GM21825 (cell line): ENCODE measurements at regions not wholly inside any gene's neighbourhood (a gene's known extent, or its start where the extent isn't known, plus 50 kb on each side); places are given as distances from the start of the nearest gene placed in this dataset.

Experiments
- ATAC-seq: cut with Tn5 transposase; IDR thresholded peaks from one replicate; pipeline ENCODE4 v1.9.1; 2021; ENCODE audit warnings: mild to moderate bottlenecking, moderate library complexity; ENCODE audit not compliant: unreplicated experiment

- ATAC-seq = no peak
Observed at GRCh38 chr1:56320464-56321149, 258.8 kb downstream of the PLPP3 start.

- no peak for ATAC-seq
Observed at GRCh38 chr1:56317722-56318121, 261.6 kb downstream of the PLPP3 start.

GRCh38 chr1:56315293-56315942 lies 263.9 kb downstream of the PLPP3 start:
- no peak for ATAC-seq

GRCh38 chr1:56313560-56313959 lies 265.8 kb downstream of the PLPP3 start:
- no peak for ATAC-seq

GRCh38 chr1:56311766-56312165 lies 267.6 kb downstream of the PLPP3 start:
- no peak for ATAC-seq

GRCh38 chr1:56310945-56311344 lies 268.4 kb downstream of the PLPP3 start:
- no peak for ATAC-seq

- no peak for ATAC-seq
Observed at GRCh38 chr1:56309065-56309464, 270.3 kb downstream of the PLPP3 start.

- no peak for ATAC-seq
Observed at GRCh38 chr1:56304975-56305374, 274.4 kb downstream of the PLPP3 start.

GRCh38 chr1:56303805-56304204 lies 275.6 kb downstream of the PLPP3 start:
- ATAC-seq = no peak

- ATAC-seq = no peak
Observed at GRCh38 chr1:56302878-56303277, 276.5 kb downstream of the PLPP3 start.

- no peak for ATAC-seq
Observed at GRCh38 chr1:56301791-56302190, 277.6 kb downstream of the PLPP3 start.

GRCh38 chr1:56300836-56301235 lies 278.5 kb downstream of the PLPP3 start:
- ATAC-seq = no peak

GRCh38 chr1:56298866-56299265 lies 280.5 kb downstream of the PLPP3 start:
- no peak for ATAC-seq

- ATAC-seq = no peak
Observed at GRCh38 chr1:56297904-56298303, 281.5 kb downstream of the PLPP3 start.

- ATAC-seq = no peak
Observed at GRCh38 chr1:56297208-56297607, 282.2 kb downstream of the PLPP3 start.

GRCh38 chr1:56295949-56296929 lies 283.1 kb downstream of the PLPP3 start:
- ATAC-seq = no peak

GRCh38 chr1:56291374-56291919 lies 287.9 kb downstream of the PLPP3 start:
- ATAC-seq = no peak

- ATAC-seq = no peak
Observed at GRCh38 chr1:56289260-56289659, 290.1 kb downstream of the PLPP3 start.

- no peak for ATAC-seq
Observed at GRCh38 chr1:56287721-56288120, 291.6 kb downstream of the PLPP3 start.

GRCh38 chr1:56286956-56287355 lies 292.4 kb downstream of the PLPP3 start:
- no peak for ATAC-seq

- ATAC-seq = no peak
Observed at GRCh38 chr1:56286506-56286905, 292.9 kb downstream of the PLPP3 start.
